Osteoblast (primary cell): ENCODE measurements at regions not wholly inside any gene's neighbourhood (a gene's known extent, or its start where the extent isn't known, plus 50 kb on each side); places are given as distances from the start of the nearest gene placed in this dataset.

ENCODE experiments used
- DNase-seq: peaks from one replicate; pipeline ENCODE4 v3.0.0; 2011; ENCODE audit warnings: low spot score, mixed read lengths; ENCODE audit not compliant: insufficient read length; ENCODE audit errors: missing footprints
- H2AFZ ChIP-seq: 2 replicates; pipeline ENCODE4 v1.6.0; 2011; ENCODE audit warnings: mild to moderate bottlenecking, low read length
- H3K27ac ChIP-seq: 2 replicates; pipeline ENCODE4 v1.5.1; 2011; ENCODE audit warnings: mild to moderate bottlenecking, low read depth, low read length, moderate library complexity
- H3K27me3 ChIP-seq: 2 replicates; pipeline ENCODE4 v1.6.0; 2012; ENCODE audit warnings: mild to moderate bottlenecking, control low read depth, inconsistent platforms, low read length, moderate library complexity; ENCODE audit not compliant: insufficient read depth
- H3K36me3 ChIP-seq: 2 replicates; pipeline ENCODE4 v1.5.1; 2011; ENCODE audit warnings: mild to moderate bottlenecking, low read length, control low read depth, moderate library complexity; ENCODE audit not compliant: insufficient read depth
- H3K4me1 ChIP-seq: 2 replicates; pipeline ENCODE4 v1.5.1; 2011; ENCODE audit warnings: mild to moderate bottlenecking, low read length, control low read depth, moderate library complexity; ENCODE audit not compliant: insufficient read depth
- H3K4me2 ChIP-seq: 2 replicates; pipeline ENCODE4 v1.6.0; 2011; ENCODE audit warnings: mild to moderate bottlenecking, low read length; ENCODE audit not compliant: insufficient read depth
- H3K4me3 ChIP-seq: fragments of 200-600 bp; sonication (generic); 3 replicates; pipeline ENCODE4 v1.5.1; 2012; ENCODE audit warnings: mild to moderate bottlenecking, low read length, inconsistent platforms; ENCODE audit not compliant: insufficient read depth
- H3K79me2 ChIP-seq: 2 replicates; pipeline ENCODE4 v1.6.0; 2012; ENCODE audit warnings: mild to moderate bottlenecking, low read length, control low read depth, inconsistent platforms; ENCODE audit not compliant: insufficient read depth
- H3K9me3 ChIP-seq: 2 replicates; pipeline ENCODE4 v1.5.1; 2011; ENCODE audit warnings: low read depth, low read length, control low read depth
- H4K20me1 ChIP-seq: 2 replicates; pipeline ENCODE4 v1.6.0; 2012; ENCODE audit warnings: mild to moderate bottlenecking, low read length, control low read depth; ENCODE audit not compliant: insufficient read depth
- TF ChIP-seq, protein P1 (sequence below): IDR thresholded peaks from 2 replicates; pipeline ENCODE4 v1.5.1; 2011; ENCODE audit warnings: mild to moderate bottlenecking, low read depth, low read length, moderate library complexity; ENCODE audit errors: extremely low read depth

DNA sequence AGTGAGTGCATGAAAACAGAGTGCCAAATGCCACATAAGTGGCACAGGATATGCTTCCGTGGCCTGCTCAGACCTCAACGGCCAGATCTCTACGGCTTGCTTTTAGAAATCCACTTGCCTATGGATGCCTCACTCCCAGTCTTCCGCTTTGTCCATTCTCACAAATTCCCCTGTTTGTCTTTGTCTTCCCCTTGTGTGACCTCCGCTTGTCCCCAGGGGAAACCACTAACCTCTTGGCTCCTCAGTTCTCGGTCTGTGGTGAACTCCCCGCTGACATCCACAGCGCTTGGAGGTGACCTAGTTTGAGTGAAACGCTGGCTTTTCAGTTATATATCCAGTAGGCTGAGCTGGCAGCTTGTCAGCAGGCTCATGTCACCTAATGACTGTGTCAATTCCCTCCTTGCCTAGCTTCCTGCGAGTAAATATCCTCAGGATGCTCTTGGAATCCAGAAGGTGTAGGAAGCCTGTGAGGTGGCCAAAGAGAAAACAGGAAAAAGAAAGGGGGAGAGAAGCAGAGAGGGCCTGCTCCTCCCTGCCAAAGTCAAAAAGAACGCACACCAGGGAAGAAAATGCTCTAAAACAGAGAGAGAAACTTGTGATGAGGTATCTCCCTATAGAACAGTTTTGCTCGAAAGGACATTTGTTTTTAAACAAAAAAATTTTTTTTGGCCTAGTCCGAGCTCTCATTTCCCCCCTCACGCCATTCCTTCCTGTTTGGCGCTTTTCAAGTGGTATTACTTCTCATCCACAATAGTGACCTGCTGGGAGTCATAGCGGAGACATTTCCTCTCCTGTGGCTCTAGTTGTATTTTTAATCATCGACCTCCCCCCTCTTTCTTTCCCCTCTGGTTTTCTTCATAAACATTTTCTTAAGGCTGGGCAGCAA, 101.6 kb upstream of the SPRY4 start:
- no peaks in the 10 kb centered on the region for H3K79me2 ChIP-seq
- H3K9me3 ChIP-seq = no peaks in the 10 kb centered on the region
- peak; percentile 77 for DNase-seq
- H3K4me1 ChIP-seq = peaks cover 25% of the 10 kb centered on the region
- TF ChIP-seq, protein P1, sequence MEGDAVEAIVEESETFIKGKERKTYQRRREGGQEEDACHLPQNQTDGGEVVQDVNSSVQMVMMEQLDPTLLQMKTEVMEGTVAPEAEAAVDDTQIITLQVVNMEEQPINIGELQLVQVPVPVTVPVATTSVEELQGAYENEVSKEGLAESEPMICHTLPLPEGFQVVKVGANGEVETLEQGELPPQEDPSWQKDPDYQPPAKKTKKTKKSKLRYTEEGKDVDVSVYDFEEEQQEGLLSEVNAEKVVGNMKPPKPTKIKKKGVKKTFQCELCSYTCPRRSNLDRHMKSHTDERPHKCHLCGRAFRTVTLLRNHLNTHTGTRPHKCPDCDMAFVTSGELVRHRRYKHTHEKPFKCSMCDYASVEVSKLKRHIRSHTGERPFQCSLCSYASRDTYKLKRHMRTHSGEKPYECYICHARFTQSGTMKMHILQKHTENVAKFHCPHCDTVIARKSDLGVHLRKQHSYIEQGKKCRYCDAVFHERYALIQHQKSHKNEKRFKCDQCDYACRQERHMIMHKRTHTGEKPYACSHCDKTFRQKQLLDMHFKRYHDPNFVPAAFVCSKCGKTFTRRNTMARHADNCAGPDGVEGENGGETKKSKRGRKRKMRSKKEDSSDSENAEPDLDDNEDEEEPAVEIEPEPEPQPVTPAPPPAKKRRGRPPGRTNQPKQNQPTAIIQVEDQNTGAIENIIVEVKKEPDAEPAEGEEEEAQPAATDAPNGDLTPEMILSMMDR = no peak
- H2AFZ ChIP-seq = peak overlapping the region; percentile 71
- peak overlapping the region; percentile 64 for H3K4me2 ChIP-seq
- H3K36me3 ChIP-seq = no peaks in the 10 kb centered on the region
- H4K20me1 ChIP-seq = no peaks in the 10 kb centered on the region
- no peaks in the 10 kb centered on the region for H3K27me3 ChIP-seq
- no peak overlapping the region for H3K4me3 ChIP-seq
- H3K27ac ChIP-seq = peak overlapping the region; percentile 60

DNA sequence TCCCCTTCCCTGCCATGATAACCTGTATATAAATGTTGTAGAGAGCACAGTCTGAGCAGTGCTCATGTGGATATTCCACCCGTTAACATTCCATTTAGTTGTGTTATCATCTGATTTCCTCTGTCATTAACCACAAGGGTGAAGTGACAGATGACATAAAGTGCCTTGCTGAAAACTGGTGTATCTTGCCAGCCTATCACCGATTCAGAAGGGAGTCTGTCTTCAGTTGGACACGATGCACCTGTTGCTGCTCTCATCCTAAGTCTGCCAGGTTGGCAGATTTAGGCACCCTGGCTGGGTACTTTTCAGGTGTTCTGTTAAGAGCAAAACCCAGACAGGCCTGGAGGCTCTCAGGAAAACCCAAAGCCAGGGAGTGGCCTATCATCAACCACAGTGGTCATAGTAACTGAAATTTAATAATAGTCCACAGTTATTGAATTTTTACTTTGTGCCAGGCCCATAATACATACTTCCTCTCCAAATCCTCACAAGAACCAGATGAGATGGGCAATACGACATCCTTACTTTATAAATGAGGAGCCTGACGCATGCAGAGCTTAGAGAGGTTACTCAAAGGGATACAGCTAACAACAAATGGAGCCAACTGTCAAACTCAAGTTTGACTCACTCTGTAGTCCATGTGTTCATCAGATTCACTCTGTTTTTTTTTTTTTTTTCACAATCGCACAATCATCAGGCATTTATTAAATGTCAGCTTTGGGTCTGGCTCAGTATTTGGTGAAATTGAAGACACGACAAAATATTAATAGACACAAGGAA, 100.7 kb upstream of the SPRY4 start:
- peak overlapping the region; percentile 64 for H3K4me2 ChIP-seq
- no peaks in the 10 kb centered on the region for H3K9me3 ChIP-seq
- H3K4me3 ChIP-seq = no peak overlapping the region
- H2AFZ ChIP-seq = no peak overlapping the region
- H3K36me3 ChIP-seq = no peaks in the 10 kb centered on the region
- H3K27ac ChIP-seq = peak overlapping the region; percentile 60
- peak; percentile 86 for DNase-seq
- TF ChIP-seq, protein P1 = no peak
- no peaks in the 10 kb centered on the region for H4K20me1 ChIP-seq
- no peaks in the 10 kb centered on the region for H3K27me3 ChIP-seq
- no peaks in the 10 kb centered on the region for H3K79me2 ChIP-seq
- H3K4me1 ChIP-seq = peaks cover 25% of the 10 kb centered on the region

DNA sequence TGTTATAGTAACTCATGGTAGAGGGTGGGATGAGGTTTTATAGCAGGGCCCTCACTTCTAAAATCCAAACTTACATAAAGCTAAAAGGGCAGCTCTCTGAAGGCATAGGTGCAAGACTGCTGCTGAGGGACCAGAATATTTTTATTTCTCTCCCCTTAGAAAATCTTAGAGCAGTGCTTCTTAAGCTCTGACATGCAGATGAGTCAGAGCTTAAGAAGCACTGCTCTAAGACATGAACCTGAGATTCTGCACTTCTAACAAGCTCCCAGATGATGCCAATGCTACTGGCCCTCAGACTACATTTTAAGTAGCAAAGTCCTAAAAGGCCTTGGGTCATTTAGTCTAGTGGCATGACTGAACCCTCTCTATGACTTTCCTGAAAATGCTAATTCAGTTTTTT, 97.6 kb upstream of the SPRY4 start:
- H3K4me2 ChIP-seq = no peak overlapping the region

More for the DNA sequence above, 97.6 kb upstream of the SPRY4 start:
- Histone ChIP-seq H3K4me3 (no peak overlapping the region), H3K36me3 (no peaks in the 10 kb centered on the region), H3K27me3 (no peaks in the 10 kb centered on the region), H2AFZ (no peak overlapping the region), H3K27ac (no peak overlapping the region), H3K79me2 (no peaks in the 10 kb centered on the region), H3K9me3 (no peaks in the 10 kb centered on the region), H4K20me1 (no peaks in the 10 kb centered on the region), H3K4me1 (peaks cover 25% of the 10 kb centered on the region)
- TF ChIP-seq, protein P1 = no peak
- no peak for DNase-seq
